ENCODE measurements at regions not wholly inside any gene's neighbourhood (a gene's known extent, or its start where the extent isn't known, plus 50 kb on each side); places are given as distances from the start of the nearest gene placed in this dataset.

DNA sequence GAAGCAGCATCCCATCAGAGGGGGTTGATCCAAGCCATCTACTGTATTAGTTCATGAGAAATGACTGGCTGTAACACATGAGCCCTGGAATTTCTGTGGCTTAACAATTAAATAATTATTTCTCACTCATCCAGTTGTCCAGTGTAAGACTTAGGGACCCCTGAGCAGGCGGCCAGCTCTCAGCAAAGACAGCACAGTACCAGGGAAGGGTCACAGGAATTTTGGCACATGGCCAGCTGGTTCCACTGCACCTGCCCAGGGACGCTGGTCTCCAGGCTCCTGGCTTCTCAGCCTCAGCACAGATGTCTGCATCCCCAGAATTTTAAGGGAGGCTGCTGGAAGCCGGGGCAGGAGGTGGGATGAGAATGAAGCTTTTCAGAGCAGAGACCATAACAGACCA is 93.7 kb upstream of the DHRSX start:
- ATAC-seq, result no peak
- TF ChIP-seq ARNTL (CRISPR knock-in tag; IDR thresholded peaks at IDR 0.05; ENCODE audit: borderline replicate concordance, low read depth) (no peak), SNAI2 (CRISPR knock-in tag; IDR thresholded peaks at IDR 0.05) (no peak), ESRRG (CRISPR knock-in tag; IDR thresholded peaks at IDR 0.05) (no peak), ZNF565 (CRISPR knock-in tag; conservative IDR thresholded peaks at IDR 0.05; ENCODE audit: low read depth) (no peak), TCF4 (CRISPR knock-in tag; IDR thresholded peaks at IDR 0.05; ENCODE audit: borderline replicate concordance) (no peak), GLIS3 (CRISPR knock-in tag; IDR thresholded peaks at IDR 0.05) (no peak), ZFP30 (CRISPR knock-in tag; IDR thresholded peaks at IDR 0.05) (no peak), BACH2 (CRISPR knock-in tag; IDR thresholded peaks at IDR 0.05; ENCODE audit: borderline replicate concordance) (no peak), ZFP3 (CRISPR knock-in tag; IDR thresholded peaks at IDR 0.05) (no peak), ZC3H10 (CRISPR knock-in tag; IDR thresholded peaks at IDR 0.05) (no peak), TOX (CRISPR knock-in tag; IDR thresholded peaks at IDR 0.05; ENCODE audit: borderline replicate concordance) (no peak), CSDC2 (CRISPR knock-in tag; IDR thresholded peaks at IDR 0.05) (no peak), OSR1 (CRISPR knock-in tag; IDR thresholded peaks at IDR 0.05) (no peak), PPARA (CRISPR knock-in tag; IDR thresholded peaks at IDR 0.05; ENCODE audit: borderline replicate concordance) (no peak), ZNF8 (CRISPR knock-in tag; IDR thresholded peaks at IDR 0.05) (no peak), ZNF70 (CRISPR knock-in tag; IDR thresholded peaks at IDR 0.05) (no peak), ISL1 (CRISPR knock-in tag; IDR thresholded peaks at IDR 0.05) (no peak)
- TF ChIP-seq, protein P1, sequence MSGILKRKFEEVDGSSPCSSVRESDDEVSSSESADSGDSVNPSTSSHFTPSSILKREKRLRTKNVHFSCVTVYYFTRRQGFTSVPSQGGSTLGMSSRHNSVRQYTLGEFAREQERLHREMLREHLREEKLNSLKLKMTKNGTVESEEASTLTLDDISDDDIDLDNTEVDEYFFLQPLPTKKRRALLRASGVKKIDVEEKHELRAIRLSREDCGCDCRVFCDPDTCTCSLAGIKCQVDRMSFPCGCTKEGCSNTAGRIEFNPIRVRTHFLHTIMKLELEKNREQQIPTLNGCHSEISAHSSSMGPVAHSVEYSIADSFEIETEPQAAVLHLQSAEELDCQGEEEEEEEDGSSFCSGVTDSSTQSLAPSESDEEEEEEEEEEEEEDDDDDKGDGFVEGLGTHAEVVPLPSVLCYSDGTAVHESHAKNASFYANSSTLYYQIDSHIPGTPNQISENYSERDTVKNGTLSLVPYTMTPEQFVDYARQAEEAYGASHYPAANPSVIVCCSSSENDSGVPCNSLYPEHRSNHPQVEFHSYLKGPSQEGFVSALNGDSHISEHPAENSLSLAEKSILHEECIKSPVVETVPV (CRISPR knock-in tag; IDR thresholded peaks at IDR 0.05), result no peak
- TF ChIP-seq, protein P2, sequence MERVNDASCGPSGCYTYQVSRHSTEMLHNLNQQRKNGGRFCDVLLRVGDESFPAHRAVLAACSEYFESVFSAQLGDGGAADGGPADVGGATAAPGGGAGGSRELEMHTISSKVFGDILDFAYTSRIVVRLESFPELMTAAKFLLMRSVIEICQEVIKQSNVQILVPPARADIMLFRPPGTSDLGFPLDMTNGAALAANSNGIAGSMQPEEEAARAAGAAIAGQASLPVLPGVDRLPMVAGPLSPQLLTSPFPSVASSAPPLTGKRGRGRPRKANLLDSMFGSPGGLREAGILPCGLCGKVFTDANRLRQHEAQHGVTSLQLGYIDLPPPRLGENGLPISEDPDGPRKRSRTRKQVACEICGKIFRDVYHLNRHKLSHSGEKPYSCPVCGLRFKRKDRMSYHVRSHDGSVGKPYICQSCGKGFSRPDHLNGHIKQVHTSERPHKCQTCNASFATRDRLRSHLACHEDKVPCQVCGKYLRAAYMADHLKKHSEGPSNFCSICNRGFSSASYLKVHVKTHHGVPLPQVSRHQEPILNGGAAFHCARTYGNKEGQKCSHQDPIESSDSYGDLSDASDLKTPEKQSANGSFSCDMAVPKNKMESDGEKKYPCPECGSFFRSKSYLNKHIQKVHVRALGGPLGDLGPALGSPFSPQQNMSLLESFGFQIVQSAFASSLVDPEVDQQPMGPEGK (CRISPR knock-in tag; IDR thresholded peaks at IDR 0.05; ENCODE audit: borderline replicate concordance), result no peak
- TF ChIP-seq, protein P3, sequence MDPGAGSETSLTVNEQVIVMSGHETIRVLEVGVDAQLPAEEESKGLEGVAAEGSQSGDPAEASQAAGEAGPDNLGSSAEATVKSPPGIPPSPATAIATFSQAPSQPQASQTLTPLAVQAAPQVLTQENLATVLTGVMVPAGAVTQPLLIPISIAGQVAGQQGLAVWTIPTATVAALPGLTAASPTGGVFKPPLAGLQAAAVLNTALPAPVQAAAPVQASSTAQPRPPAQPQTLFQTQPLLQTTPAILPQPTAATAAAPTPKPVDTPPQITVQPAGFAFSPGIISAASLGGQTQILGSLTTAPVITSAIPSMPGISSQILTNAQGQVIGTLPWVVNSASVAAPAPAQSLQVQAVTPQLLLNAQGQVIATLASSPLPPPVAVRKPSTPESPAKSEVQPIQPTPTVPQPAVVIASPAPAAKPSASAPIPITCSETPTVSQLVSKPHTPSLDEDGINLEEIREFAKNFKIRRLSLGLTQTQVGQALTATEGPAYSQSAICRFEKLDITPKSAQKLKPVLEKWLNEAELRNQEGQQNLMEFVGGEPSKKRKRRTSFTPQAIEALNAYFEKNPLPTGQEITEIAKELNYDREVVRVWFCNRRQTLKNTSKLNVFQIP (CRISPR knock-in tag; IDR thresholded peaks at IDR 0.05; ENCODE audit: borderline replicate concordance, low read depth), result no peak

DNA sequence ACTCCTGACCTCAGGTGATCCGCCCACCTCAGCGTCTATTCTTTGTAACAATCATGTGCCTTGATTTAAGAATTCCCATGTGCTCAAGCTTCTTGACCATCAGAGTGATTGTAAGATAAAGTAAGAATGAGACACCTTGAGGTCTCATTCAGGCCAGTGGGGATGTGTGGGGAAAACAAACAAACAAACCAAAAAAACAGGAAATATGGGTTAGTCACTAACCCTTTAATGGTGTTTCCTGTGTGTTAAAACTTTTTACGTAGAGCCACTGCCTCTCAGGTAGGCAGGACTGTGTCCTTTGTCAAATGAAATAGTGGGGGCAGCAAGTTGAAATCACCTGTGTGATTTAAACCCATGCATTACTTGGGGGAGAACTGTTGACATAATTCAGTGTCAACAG is 91.5 kb upstream of the DHRSX start:
- no peak for ATAC-seq
- TF ChIP-seq PPARA (CRISPR knock-in tag; IDR thresholded peaks at IDR 0.05; ENCODE audit: borderline replicate concordance) (no peak), ZNF565 (CRISPR knock-in tag; conservative IDR thresholded peaks at IDR 0.05; ENCODE audit: low read depth) (no peak), CSDC2 (CRISPR knock-in tag; IDR thresholded peaks at IDR 0.05) (no peak), ISL1 (CRISPR knock-in tag; IDR thresholded peaks at IDR 0.05) (no peak), SNAI2 (CRISPR knock-in tag; IDR thresholded peaks at IDR 0.05) (no peak), ZNF8 (CRISPR knock-in tag; IDR thresholded peaks at IDR 0.05) (no peak), ARNTL (CRISPR knock-in tag; IDR thresholded peaks at IDR 0.05; ENCODE audit: borderline replicate concordance, low read depth) (no peak), ZNF70 (CRISPR knock-in tag; IDR thresholded peaks at IDR 0.05) (no peak), ZFP3 (CRISPR knock-in tag; IDR thresholded peaks at IDR 0.05) (no peak), ESRRG (CRISPR knock-in tag; IDR thresholded peaks at IDR 0.05) (no peak), BACH2 (CRISPR knock-in tag; IDR thresholded peaks at IDR 0.05; ENCODE audit: borderline replicate concordance) (no peak), GLIS3 (CRISPR knock-in tag; IDR thresholded peaks at IDR 0.05) (no peak), TOX (CRISPR knock-in tag; IDR thresholded peaks at IDR 0.05; ENCODE audit: borderline replicate concordance) (no peak)
- TF ChIP-seq, protein P3 (CRISPR knock-in tag; IDR thresholded peaks at IDR 0.05; ENCODE audit: borderline replicate concordance, low read depth), result no peak
- TF ChIP-seq, protein P1 (CRISPR knock-in tag; IDR thresholded peaks at IDR 0.05), result no peak
- TF ChIP-seq, protein P4, sequence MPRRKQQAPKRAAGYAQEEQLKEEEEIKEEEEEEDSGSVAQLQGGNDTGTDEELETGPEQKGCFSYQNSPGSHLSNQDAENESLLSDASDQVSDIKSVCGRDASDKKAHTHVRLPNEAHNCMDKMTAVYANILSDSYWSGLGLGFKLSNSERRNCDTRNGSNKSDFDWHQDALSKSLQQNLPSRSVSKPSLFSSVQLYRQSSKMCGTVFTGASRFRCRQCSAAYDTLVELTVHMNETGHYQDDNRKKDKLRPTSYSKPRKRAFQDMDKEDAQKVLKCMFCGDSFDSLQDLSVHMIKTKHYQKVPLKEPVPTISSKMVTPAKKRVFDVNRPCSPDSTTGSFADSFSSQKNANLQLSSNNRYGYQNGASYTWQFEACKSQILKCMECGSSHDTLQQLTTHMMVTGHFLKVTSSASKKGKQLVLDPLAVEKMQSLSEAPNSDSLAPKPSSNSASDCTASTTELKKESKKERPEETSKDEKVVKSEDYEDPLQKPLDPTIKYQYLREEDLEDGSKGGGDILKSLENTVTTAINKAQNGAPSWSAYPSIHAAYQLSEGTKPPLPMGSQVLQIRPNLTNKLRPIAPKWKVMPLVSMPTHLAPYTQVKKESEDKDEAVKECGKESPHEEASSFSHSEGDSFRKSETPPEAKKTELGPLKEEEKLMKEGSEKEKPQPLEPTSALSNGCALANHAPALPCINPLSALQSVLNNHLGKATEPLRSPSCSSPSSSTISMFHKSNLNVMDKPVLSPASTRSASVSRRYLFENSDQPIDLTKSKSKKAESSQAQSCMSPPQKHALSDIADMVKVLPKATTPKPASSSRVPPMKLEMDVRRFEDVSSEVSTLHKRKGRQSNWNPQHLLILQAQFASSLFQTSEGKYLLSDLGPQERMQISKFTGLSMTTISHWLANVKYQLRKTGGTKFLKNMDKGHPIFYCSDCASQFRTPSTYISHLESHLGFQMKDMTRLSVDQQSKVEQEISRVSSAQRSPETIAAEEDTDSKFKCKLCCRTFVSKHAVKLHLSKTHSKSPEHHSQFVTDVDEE (CRISPR knock-in tag; IDR thresholded peaks at IDR 0.05), result no peak
